GM12874 (cell line): ENCODE measurements at regions not wholly inside any gene's neighbourhood (a gene's known extent, or its start where the extent isn't known, plus 50 kb on each side); places are given as distances from the start of the nearest gene placed in this dataset.

Experiments
- CTCF ChIP-seq: IDR thresholded peaks from 2 replicates; pipeline ENCODE4 v1.5.1; 2011; ENCODE audit warnings: low read depth, mild to moderate bottlenecking, control low read depth, low read length, moderate library complexity; ENCODE audit not compliant: insufficient read depth

DNA sequence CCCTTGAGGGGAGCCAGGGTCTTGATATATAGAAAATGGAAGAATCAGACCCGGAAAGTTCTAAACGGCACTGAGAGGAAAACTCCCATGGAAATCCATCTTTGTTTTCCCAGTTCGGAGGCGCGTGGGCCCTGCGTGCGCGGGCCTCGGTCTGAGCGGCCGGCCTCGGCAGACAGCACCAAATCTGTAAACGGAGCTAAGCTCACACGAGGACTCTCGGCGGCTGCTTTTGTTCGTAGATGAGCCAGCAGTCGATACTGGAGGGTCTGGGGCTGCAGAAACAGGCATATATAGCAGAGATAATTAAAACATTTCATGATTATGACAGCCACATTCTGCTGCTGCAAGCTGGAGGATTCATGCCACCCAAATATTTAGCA, 68.5 kb upstream of the PPARA start:
- TF ChIP-seq CTCF: no peak

- no peak for TF ChIP-seq CTCF
Measured at GRCh38 chr22:46082633-46083032, 67.7 kb upstream of the PPARA start.

GRCh38 chr22:46083383-46084350, 66.7 kb upstream of the PPARA start:
- no peak for TF ChIP-seq CTCF

DNA sequence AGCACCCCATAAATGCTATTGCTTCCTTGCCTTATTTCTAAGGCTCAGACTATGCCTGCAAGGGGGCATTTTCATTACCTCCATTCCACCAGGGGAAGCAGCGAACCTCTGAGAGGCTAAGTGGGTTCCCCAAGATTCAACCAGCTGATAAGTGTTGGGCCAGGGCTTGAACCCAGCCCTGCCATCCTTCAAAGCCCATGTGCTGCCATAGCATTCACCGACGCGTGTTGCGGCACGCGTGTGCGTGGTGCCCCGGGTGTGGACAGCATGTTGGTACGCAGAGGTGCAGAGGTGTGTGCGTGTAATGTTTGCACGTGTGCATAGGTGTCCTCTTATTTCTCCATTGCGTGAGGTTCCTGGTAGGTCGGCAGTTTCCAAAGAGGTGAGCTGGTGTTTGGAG, 66.0 kb upstream of the PPARA start:
- no peak for TF ChIP-seq CTCF

- TF ChIP-seq CTCF: no peak
Measured at GRCh38 chr22:46084943-46085827, 65.1 kb upstream of the PPARA start.

GRCh38 chr22:46085828-46086576, 64.3 kb upstream of the PPARA start:
- TF ChIP-seq CTCF: no peak
